ENCODE measurements at regions not wholly inside any gene's neighbourhood (a gene's known extent, or its start where the extent isn't known, plus 50 kb on each side); places are given as distances from the start of the nearest gene placed in this dataset.

GRCh38 chr22:23522623-23523251, 57.4 kb downstream of the IGLL1 start:
- DNase-seq (ENCODE audit: low read depth, low spot score): no peak

GRCh38 chr22:23521441-23522113, 58.5 kb downstream of the IGLL1 start:
- DNase-seq (ENCODE audit: low read depth, low spot score): peak; percentile 47

DNA sequence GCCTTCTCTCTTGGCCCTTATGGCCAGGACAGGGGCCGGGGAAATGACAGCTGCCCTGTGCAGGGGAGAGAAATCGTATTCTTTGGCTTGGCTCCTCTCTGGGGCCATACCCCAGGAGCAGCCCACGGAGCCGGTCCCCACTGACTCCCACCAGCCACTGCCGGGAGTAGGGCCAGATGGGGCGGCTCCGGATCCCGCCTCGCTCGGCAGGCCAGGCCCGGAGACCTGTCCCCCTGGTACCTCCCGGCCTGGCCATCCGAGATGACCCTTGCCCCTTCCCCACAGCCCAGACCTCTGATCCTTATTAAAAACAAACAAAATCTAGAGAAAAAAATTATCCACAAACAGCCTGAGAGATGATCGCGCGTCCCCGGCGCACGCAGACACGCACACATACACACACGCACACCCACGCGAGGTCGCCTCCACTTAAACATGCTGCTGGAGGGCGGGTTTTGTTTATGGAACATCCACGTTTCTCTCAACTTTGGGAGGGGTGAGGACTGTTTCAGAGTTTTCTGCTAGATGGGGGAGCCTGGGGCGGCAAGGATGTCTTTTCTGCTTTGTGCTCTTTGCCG, 59.1 kb downstream of the IGLL1 start:
- no peak for DNase-seq (ENCODE audit: low read depth, low spot score)

- no peak for DNase-seq (ENCODE audit: low read depth, low spot score)
These were observed 60.5 kb downstream of the IGLL1 start for GRCh38 chr22:23519442-23520157.

DNA sequence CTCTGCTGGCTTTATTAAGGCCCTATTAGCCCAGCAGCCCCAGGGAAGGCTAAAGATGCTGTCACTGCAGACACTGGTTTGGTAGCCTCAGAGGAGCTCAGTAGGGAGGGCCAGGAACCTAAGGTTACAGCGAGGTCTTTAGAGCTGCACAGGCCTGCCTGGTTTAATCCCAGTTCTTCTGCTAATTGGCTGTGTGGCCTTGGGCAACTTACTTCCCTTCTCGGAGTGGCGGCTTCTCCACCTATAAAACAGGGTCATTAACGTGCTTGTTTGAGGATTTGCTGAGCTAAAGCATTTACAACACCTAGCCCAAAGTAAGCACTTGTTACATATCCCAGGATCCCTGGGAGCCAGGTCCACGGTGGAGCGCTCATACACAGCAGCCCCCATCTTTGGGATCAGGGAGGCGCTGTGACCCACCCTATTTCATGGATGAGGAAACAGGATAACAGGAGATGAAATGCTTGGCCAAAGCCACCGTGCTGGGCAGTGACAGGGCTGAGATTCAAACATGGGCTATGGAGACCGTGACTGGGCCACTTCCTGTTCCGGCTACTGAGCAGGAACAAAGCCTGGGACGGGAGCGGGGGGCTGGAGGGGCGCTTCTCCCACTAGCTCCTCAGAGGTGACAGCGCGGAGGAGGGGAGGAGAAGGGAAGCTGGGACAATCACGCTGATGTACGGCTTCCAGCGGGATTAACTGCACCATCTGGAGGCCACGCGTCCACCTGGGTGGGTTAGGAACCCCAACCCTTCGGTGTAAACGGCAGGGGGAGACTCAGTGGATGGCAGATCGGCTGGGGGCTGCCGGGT, 61.5 kb downstream of the IGLL1 start:
- no peak for DNase-seq (ENCODE audit: low read depth, low spot score)

DNA sequence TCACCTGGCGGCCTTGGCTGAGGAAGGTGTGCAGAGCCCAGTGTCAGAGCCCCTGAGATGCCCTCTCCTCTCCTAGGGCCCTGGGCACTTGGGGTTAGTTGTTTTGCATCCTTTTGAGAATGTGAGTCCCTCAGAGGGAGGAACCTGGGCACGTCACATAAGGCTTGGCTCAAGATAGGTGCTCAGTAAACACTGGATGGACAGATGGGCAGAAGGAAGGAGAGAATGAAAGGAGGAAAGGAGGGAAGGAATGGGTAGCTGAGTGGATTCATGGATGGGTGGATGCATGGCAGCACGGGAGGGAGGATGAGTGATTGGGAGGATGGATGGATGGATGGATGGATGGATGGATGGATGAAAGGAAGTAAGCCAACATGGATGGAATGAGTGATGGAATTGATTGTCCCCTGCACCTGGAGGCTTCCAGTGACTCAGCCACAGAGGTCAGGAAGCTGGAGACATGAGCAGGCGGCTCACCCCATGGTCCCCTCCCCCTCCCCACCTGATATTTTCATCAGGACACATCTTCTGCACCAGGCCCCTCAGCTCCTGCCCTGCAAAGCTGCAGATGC, 62.2 kb downstream of the IGLL1 start:
- no peak for DNase-seq (ENCODE audit: low read depth, low spot score)

DNA sequence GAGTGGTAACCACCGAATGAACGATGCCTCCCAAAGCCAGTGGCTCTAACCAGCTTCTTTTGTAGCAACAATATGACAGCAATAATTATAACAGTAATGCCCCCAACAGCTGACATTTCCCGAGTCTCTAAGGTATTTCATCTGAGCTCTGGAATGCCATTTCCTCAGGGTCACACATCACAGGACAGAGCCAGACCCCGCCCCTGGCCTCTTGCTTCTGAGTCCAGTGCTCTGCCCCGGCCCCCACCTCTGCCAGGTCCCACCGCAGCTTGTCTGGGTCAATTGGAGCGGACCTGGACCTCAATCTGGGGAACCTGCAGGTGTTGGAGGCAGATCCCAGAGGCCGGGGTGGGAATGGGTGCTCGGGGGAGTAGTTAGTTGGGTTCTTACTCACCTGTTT, 63.8 kb downstream of the IGLL1 start:
- no peak for DNase-seq (ENCODE audit: low read depth, low spot score)

- DNase-seq (ENCODE audit: low read depth, low spot score): no peak
These were observed 65.6 kb downstream of the IGLL1 start for GRCh38 chr22:23514322-23515038.

DNA sequence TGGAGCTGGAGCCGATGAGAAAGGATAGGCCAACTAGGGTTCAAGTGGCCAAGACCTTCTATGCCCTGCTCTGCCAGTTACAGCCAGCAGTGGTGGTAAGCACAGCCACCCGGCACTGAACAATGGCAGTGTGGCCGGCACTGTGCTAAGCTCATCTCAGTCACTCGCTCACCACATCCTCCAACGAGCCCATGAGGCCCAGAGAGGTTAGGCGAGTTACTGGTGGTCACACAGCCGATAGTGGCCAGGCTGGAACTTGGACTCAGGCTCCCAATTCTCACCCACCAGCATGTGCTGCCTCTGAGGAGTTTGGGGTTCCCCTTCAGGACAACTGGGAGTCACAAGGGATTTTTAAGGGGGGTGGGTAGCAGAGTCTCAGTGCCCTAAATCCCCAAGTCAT, 66.4 kb downstream of the IGLL1 start:
- DNase-seq (ENCODE audit: low read depth, low spot score): no peak

DNA sequence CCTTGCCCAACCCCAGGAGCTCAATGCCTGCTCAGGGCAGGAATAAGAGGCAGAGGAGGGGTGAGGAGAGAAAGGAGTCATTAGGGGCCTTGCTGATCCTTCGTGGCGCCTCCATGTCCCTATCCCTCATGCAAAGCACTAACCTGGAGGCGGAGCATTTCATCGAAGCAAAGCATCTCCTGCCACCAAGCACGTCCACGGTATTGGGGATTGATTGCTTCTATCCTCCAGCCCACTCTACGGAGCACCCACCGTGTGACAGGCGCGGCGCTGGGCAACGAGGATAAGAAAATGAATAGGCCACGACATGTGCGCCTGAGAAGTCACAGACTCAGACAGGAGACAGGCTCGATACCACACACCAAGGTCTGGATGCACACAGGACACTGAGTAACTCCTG, 67.0 kb downstream of the IGLL1 start:
- DNase-seq (ENCODE audit: low read depth, low spot score): no peak

DNA sequence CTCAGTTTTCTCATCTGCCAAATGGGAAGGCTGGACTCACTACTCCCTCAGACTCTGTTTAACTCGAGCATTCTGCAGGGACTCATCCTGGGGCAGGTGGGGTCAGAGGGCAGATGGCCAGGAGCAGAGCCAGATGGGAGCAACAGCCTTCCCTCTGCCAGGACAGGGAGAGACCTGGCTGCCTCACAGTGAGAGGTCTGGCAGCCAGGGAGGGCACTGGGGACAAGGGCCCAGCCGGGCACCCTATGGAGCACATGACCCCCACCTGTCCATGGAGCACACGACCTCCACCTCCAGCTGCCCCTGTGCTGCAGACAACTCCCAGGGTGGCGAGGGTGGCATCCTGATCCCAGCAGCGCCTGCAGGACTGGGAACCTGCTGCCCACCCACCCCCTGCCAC, 67.4 kb downstream of the IGLL1 start:
- no peak for DNase-seq (ENCODE audit: low read depth, low spot score)

- no peak for DNase-seq (ENCODE audit: low read depth, low spot score)
These were observed 67.8 kb downstream of the IGLL1 start for GRCh38 chr22:23512348-23512705.

GRCh38 chr22:23511627-23512347, 68.3 kb downstream of the IGLL1 start:
- no peak for DNase-seq (ENCODE audit: low read depth, low spot score)

DNA sequence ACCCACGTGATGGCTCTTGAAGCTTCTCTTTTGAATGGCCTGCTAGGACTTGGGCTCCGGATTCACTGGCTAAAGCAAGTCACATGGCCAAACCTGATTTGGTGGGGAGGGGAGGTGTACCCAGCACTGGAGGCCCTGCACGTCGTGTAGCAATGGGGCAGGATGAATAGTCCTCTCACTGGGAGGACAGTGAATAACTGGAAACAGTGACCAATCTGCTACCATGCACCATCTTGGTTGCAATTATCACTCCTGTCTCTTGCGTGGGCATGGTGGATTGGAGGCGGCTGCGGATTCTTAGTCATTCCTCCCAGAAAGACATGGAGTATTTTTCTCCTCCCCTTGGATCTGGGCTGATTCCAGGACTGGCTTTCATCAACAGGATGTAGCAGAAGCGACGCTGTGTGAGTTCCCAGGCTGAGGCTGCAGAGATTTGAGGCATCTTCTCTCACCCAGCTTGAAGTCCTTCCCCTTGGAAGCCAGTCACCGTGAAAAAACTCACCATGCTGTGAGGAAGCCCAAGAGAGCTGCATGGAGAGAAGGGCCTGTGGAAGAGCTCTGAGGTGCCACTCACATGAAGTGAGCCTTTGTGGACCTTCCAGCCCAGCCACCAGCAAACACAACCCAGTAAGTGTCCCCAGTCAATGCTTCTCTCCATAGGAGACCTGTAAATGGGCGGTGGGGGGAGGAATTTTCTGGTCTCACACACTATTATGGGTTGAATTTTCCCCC, 70.4 kb downstream of the IGLL1 start:
- no peak for DNase-seq (ENCODE audit: low read depth, low spot score)

DNA sequence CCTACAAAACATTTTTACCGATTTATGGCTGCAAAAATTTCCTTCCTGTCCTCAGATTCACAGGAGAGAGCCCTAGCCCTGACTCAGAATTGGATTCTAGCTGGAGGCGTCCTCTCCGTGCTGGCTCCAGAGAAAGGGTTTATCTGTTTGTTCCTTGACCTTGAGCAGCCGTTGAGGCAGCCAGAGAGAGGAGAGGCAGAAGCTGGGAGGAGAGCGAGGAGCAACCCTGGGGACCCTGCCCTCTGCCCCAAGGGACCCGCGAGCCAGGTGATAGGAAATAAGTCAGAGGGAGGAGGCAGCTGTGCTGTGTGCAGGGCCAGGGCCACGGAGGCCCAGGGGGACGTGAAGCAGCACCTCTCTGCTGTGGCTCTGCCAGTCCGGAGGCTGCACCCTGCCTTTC, 75.6 kb downstream of the IGLL1 start:
- no peak for DNase-seq (ENCODE audit: low read depth, low spot score)

- DNase-seq (ENCODE audit: low read depth, low spot score): no peak
These were observed 76.2 kb downstream of the IGLL1 start for GRCh38 chr22:23503736-23504440.

DNA sequence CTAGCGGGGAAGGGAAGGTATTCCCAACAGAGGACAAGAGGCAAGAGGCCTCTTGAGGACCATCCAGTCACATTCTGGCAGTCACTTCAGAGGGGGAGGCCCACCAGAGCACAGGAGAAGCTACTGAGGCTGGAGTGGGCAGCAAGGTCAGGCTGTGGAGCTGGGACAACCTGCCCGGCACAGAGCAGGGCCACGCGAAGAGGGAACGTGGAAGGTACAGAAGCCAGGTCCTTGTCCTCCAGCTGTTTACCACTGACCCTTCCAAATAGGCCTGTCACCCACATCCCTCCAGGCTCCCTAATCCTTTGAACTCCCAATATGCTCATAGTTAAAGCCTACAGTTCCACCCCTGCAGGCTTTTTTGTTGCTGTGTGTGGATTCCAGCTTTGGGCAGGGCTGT, 76.9 kb downstream of the IGLL1 start:
- no peak for DNase-seq (ENCODE audit: low read depth, low spot score)

DNA sequence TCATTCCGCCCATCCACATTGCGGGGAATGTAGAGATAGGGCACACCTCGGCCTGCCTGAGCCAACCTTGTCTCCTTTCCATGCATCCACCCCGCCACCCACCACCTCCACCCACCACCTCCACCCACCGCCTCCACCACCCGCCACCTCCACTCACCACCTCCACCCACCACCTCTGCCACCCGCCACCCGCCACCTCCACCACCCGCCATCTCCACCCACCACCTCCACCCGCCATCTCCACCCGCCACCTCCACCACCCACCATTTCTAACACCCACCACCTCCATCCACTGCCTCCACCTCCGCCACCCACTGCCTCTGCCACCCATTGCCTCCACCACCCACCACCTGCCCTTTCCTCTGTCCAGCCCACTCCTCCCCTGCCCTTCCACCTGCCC, 78.4 kb downstream of the IGLL1 start:
- no peak for DNase-seq (ENCODE audit: low read depth, low spot score)

DNA sequence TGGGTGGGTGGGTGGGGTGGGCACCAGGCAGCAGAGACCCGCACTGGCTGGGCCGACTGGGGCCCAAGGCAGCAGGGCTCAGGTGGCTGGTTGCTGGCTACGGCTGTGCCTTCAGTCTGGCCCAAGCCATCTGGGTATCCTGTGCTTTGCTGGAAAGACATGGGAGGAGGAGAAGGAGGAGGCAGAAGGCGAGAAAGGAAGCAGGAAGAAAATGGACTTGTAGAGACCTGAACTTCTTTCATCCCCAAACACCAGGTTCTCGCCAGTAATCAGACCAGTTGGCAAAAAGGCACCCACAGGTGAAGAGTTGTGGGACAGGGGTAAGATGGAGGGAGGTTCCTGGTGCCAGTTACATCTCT, 78.8 kb downstream of the IGLL1 start:
- DNase-seq (ENCODE audit: low read depth, low spot score): no peak

Data from iPS DF 19.7 (cell line).